ENCODE measurements at regions not wholly inside any gene's neighbourhood (a gene's known extent, or its start where the extent isn't known, plus 50 kb on each side); places are given as distances from the start of the nearest gene placed in this dataset.

DNA sequence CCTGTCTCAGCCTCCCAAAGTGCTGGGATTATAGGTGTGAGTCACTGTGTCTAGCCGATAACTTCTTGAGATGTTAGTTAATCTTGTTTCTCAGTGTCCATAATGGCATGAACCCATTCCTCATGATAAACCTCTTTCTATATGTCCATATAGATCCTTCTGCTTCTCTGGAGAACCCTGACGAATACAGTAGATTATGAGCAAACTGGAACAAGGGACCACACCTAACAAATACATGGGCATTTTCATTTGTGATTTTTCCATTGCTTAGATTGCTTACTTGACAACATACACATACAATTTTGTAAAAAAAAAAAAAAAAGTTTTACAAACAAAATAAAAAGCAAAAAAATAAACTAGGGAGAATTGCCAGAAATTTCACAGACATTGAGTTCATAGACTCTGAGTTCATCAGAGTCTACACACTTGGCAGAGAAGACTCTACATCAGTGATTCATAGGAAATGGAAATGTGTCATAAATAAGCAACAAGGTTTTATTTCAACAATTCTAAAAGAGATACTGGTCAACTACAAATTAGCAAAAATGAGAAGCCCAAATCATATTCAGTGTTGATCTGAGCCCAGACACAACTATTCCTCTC is 96.7 kb downstream of the GALR1 start:
- TF ChIP-seq, protein P1, sequence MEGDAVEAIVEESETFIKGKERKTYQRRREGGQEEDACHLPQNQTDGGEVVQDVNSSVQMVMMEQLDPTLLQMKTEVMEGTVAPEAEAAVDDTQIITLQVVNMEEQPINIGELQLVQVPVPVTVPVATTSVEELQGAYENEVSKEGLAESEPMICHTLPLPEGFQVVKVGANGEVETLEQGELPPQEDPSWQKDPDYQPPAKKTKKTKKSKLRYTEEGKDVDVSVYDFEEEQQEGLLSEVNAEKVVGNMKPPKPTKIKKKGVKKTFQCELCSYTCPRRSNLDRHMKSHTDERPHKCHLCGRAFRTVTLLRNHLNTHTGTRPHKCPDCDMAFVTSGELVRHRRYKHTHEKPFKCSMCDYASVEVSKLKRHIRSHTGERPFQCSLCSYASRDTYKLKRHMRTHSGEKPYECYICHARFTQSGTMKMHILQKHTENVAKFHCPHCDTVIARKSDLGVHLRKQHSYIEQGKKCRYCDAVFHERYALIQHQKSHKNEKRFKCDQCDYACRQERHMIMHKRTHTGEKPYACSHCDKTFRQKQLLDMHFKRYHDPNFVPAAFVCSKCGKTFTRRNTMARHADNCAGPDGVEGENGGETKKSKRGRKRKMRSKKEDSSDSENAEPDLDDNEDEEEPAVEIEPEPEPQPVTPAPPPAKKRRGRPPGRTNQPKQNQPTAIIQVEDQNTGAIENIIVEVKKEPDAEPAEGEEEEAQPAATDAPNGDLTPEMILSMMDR (conservative IDR thresholded peaks at IDR 0.05; ENCODE audit: low read depth, low read length), result no peak
- no peak for TF ChIP-seq EZH2 (IDR thresholded peaks at IDR 0.05; ENCODE audit: borderline replicate concordance, low read depth, low read length, poor library complexity, severe bottlenecking)
